ENCODE measurements at regions not wholly inside any gene's neighbourhood (a gene's known extent, or its start where the extent isn't known, plus 50 kb on each side); places are given as distances from the start of the nearest gene placed in this dataset.

- no peak for TF ChIP-seq CTCF (IDR thresholded peaks at IDR 0.05 in 4 of 5, conservative IDR thresholded peaks at IDR 0.05 in 1 of 5)
- TF ChIP-seq POLR2A (IDR thresholded peaks at IDR 0.05), result no peak
Observed at GRCh38 chr11:87675993-87676392, 499.2 kb downstream of the RAB38 start.
